ENCODE measurements at regions not wholly inside any gene's neighbourhood (a gene's known extent, or its start where the extent isn't known, plus 50 kb on each side); places are given as distances from the start of the nearest gene placed in this dataset.

DNA sequence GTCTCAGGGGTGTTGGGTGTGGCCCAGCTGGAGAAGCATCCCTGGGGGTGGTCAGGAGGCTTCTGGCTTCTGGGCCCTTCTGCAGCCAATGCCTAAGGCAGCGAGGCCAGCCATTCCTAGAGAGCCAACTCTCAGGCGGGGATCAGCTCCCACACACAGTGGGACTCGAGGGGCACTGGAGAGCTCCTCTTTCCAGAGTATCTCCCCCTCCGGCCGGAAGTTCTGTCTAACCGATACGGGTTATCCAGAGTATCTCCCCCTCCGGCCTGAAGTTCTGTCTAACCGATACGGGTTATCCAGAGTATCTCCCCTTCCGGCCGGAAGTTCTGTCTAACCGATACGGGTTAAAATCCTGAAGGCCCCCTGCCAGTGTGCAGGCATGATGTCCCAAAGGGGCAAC is 71.2 kb upstream of the B3GAT1 start:
- no peak overlapping the region for H3K4me3 Mint-ChIP-seq
- H2BK20ac ChIP-seq (ENCODE audit: low read depth, low read length, poor library complexity, severe bottlenecking): no peak overlapping the region
- no peaks in the 10 kb centered on the region; a peak in 1 of 7 replicates for H3K36me3 Mint-ChIP-seq (ENCODE audit: insufficient read depth in 1 of 3, low read depth in 3 of 3)

More for the DNA sequence above, 71.2 kb upstream of the B3GAT1 start:
- Histone ChIP-seq H3K4me2 (ENCODE audit: insufficient read depth, insufficient read length, low read length) (no peak overlapping the region), H3K23ac (ENCODE audit: insufficient read length, low read depth, low read length) (no peak overlapping the region), H2BK15ac (ENCODE audit: low read depth, low read length) (no peak overlapping the region), H3K27me3 (ENCODE audit: insufficient read depth, low read length) (no peaks in the 10 kb centered on the region), H2AK5ac (ENCODE audit: insufficient read length, low read length) (no peak overlapping the region), H3K9ac (ENCODE audit: extremely low read depth, insufficient read length, low read length) (no peak overlapping the region), H2BK5ac (ENCODE audit: insufficient read length, low read length) (no peak overlapping the region), H3K23me2 (ENCODE audit: insufficient read length, low read depth, low read length, poor library complexity, severe bottlenecking) (no peaks in the 10 kb centered on the region), H3K4me1 (ENCODE audit: insufficient read depth, low read length) (peaks cover 4% of the 10 kb centered on the region; the same call in 1 of the 2 replicates), H3K9me3 (ENCODE audit: control insufficient read depth, low read depth, low read length) (no peaks in the 10 kb centered on the region), H3K27ac (ENCODE audit: insufficient read length, low read depth, low read length) (no peak overlapping the region), H3K18ac (ENCODE audit: insufficient read length, low read depth, low read length) (no peak overlapping the region), H4K5ac (ENCODE audit: insufficient read length, low read depth, low read length) (no peak overlapping the region), H3K4ac (ENCODE audit: low read depth, low read length) (no peak overlapping the region), H3K56ac (ENCODE audit: insufficient read length, low read depth, low read length) (no peak overlapping the region), H3K14ac (ENCODE audit: insufficient read depth, low read length) (no peak overlapping the region), H2BK120ac (ENCODE audit: low read depth, low read length, poor library complexity, severe bottlenecking) (no peak overlapping the region), H3K79me2 (ENCODE audit: insufficient read depth, low read length) (no peaks in the 10 kb centered on the region), H3K79me1 (ENCODE audit: insufficient read depth, low read depth, low read length, poor library complexity, severe bottlenecking) (no peaks in the 10 kb centered on the region), H4K8ac (replicated peaks; ENCODE audit: insufficient read length, low read depth, low read length) (no peak overlapping the region), H4K20me1 (ENCODE audit: control insufficient read depth, insufficient read depth, insufficient read length) (no peaks in the 10 kb centered on the region), H3T11ph (ENCODE audit: low read length) (no peak overlapping the region), H4K91ac (ENCODE audit: insufficient read length, low read depth, low read length) (no peak overlapping the region), H2BK12ac (ENCODE audit: insufficient read length, low read depth, low read length) (no peak overlapping the region), H2AFZ (ENCODE audit: low read length) (no peak overlapping the region)
- TF ChIP-seq CTCF (conservative IDR thresholded peaks at IDR 0.05): no peak
- Mint-ChIP-seq H3K27me3 (ENCODE audit: low read depth) (peaks cover 22% of the 10 kb centered on the region), H3K27ac (no peak overlapping the region), H3K9me3 (no peaks in the 10 kb centered on the region), H3K4me1 (peaks cover 10 to 15% of the 10 kb centered on the region in 2 experiments)
- WGBS (ENCODE audit: extremely low coverage, insufficient read length, low lambda C conversion rate): no CpG with 5 or more reads among the region's 14 CpGs
- peak; percentile 14 for DNase-seq
